Loucy (cell line): ENCODE measurements at regions not wholly inside any gene's neighbourhood (a gene's known extent, or its start where the extent isn't known, plus 50 kb on each side); places are given as distances from the start of the nearest gene placed in this dataset.

Experiments
- CTCF ChIP-seq: fragments of 200-600 bp; sonication (generic); conservative IDR thresholded peaks from 2 replicates; pipeline ENCODE4 v1.5.1; 2014; ENCODE audit warnings: mild to moderate bottlenecking, antibody characterized with exemption, low read length
- EZH2phosphoT487 ChIP-seq: fragments of 200-600 bp; IDR thresholded peaks from 2 replicates; pipeline ENCODE4 v1.6.1; 2018; ENCODE audit warnings: antibody characterized with exemption, mild to moderate bottlenecking, moderate library complexity, borderline replicate concordance

- no peak for TF ChIP-seq CTCF
- TF ChIP-seq EZH2phosphoT487: no peak
Observed at GRCh38 chr5:89324990-89325389, 442.0 kb upstream of the MEF2C start.
